ENCODE measurements at regions not wholly inside any gene's neighbourhood (a gene's known extent, or its start where the extent isn't known, plus 50 kb on each side); places are given as distances from the start of the nearest gene placed in this dataset.

- TF ChIP-seq, protein P1, sequence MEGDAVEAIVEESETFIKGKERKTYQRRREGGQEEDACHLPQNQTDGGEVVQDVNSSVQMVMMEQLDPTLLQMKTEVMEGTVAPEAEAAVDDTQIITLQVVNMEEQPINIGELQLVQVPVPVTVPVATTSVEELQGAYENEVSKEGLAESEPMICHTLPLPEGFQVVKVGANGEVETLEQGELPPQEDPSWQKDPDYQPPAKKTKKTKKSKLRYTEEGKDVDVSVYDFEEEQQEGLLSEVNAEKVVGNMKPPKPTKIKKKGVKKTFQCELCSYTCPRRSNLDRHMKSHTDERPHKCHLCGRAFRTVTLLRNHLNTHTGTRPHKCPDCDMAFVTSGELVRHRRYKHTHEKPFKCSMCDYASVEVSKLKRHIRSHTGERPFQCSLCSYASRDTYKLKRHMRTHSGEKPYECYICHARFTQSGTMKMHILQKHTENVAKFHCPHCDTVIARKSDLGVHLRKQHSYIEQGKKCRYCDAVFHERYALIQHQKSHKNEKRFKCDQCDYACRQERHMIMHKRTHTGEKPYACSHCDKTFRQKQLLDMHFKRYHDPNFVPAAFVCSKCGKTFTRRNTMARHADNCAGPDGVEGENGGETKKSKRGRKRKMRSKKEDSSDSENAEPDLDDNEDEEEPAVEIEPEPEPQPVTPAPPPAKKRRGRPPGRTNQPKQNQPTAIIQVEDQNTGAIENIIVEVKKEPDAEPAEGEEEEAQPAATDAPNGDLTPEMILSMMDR (conservative IDR thresholded peaks at IDR 0.05; ENCODE audit: low read depth in 2 of 2): no peak
- no peak for TF ChIP-seq POLR2AphosphoS5 (IDR thresholded peaks at IDR 0.05; ENCODE audit: low read depth)
- no peak for TF ChIP-seq EZH2phosphoT487 (IDR thresholded peaks at IDR 0.05; ENCODE audit: unreplicated experiment)
- no peak for TF ChIP-seq CREB1 (CRISPR knock-in tag; IDR thresholded peaks at IDR 0.05; ENCODE audit: low read depth)
Observed at GRCh38 chr9:108161503-108161902, 671.9 kb upstream of the KLF4 start.

All from GM23338 (cell line).